IPS-NIHi7 (cell line): ENCODE measurements at regions not wholly inside any gene's neighbourhood (a gene's known extent, or its start where the extent isn't known, plus 50 kb on each side); places are given as distances from the start of the nearest gene placed in this dataset.
"Not testable (repeated sequence)": the region's sequence is repeated elsewhere in the genome, so short reads cannot be mapped to it uniquely, and the experiment has no call there.

Experiments used
- DNase-seq: peaks from one replicate; pipeline ENCODE4 v3.0.0; 2012; ENCODE audit warnings: mixed read lengths; ENCODE audit errors: extremely low spot score

DNA sequence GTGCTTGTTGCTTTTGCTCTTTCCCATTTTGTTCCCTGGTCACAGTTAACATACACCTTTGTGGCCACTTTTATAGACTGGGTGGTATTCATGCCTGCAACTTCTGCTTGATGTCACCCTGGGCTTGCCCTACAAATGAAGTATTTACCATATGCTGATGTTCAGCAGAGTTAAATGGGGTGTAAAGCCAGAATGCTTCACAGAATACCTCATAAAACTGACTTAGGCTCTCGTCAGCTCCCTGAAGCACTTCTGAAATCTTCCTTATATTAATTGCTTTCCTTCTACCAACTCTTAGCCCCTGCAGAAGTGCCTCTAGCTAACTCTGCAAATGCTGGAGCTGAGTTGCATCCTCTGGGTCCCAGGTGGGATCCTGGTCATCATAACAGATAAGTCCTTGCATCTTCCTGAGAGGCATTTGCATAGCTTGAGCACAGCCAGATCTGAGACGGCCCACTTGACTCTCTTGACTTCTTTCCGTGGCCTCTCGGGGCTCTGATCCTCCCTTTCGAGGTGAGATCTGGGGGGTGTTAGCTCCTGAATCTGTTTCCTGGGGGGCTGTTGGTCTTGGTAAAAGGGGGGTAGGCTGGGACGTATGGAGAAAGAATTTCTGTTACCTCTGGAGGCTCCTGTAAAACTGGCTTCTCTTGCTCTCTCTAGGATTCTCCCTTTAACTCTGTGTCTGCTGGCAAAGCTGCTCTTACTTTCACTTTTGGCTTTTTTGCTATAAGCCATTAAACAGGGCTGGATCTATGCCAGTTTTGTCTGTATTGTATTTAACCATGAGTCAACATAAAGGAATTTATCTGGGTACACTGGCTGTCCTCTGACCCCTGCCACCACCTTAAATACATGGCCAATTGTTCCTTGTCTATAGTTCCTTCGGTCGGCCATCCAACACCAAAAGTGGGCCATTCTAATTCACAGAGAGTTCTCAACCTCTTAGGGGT lies 223.0 kb upstream of the SYNCRIP start:
- DNase-seq: no peak

GRCh38 chr6:85864453-85865401 lies 222.0 kb upstream of the SYNCRIP start:
- no peak for DNase-seq

- DNase-seq: no peak
Measured at GRCh38 chr6:85856235-85856634, 213.5 kb upstream of the SYNCRIP start.

DNA sequence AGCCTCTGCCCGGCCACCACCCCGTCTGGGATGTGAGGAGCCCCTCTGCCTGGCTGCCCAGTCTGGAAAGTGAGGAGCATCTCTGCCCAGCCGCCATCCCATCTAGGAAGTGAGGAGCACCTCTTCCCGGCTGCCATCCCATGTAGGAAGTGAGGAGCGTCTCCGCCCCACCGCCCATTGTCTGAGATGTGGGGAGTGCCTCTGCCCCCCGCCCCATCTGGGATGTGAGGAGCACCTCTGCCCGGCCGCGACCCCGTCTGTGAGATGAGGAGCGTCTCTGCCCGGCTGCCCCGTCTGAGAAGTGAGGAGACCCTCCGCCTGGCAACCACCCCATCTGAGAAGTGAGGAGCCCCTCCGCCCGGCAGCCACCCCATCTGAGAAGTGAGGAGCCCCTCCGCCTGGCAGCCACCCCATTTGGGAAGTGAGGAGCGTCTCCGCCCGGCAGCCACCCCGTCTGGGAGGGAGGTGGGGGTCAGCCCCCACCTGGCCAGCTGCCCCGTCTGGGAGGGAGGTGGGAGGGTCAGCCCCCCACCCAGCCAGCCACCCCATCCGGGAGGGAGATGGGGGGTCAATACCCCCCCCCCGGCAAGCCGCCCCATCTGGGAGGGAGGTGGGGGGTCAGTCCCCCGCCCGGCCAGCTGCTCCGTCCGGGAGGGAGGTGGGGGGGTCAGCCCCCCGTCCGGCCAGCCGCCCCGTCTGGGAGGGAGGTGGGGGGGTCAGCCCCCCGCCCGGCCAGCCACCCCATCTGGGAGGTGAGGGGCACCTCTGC lies 195.8 kb upstream of the SYNCRIP start:
- not testable (repeated sequence) for DNase-seq

DNA sequence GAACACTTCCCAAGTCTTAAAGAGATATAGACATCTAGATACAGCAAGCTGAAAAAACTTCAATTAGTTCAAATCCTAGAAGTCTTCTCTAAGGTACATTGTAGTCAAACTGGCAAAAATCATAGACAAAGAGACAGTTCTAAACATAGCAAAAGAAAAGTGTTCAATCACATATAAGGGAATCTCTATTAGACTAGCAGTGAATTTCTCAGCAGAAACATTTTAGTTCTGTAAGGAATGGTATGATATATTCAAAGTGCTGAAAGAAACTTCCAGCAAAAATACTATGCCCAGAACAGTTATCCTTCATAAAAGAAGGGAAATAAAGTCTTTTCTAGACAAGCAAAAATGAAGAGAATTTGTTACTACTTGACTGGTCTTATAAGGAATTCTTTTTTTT lies 186.3 kb upstream of the SYNCRIP start:
- no peak for DNase-seq

GRCh38 chr6:85826997-85827396 lies 184.3 kb upstream of the SYNCRIP start:
- no peak for DNase-seq

- DNase-seq: no peak
Measured at GRCh38 chr6:85824329-85824728, 181.6 kb upstream of the SYNCRIP start.

- DNase-seq: no peak
Measured at GRCh38 chr6:85810558-85810957, 167.9 kb upstream of the SYNCRIP start.

DNA sequence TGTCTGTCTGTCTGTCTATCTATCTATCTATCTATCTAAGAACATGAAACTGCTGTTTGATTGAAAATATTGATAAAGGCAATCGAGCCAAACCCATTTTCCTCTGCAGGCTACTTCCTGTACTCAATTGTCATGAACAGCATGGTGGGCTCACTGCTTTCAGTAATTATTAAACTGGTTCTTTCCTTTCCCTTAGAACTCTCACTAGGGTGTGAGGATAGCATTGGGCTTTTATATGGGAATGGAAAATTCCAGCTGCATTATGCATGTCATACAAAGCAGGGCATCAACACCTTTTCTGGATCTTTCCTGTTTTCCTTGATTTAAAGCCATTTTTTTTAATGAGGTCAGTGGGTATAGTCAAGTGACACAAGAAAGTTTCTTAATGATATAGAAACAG lies 161.0 kb upstream of the SYNCRIP start:
- no peak for DNase-seq

GRCh38 chr6:85802162-85802561 lies 159.5 kb upstream of the SYNCRIP start:
- no peak for DNase-seq

- no peak for DNase-seq
Measured at GRCh38 chr6:85798931-85799652, 156.4 kb upstream of the SYNCRIP start.

GRCh38 chr6:85797993-85798392 lies 155.3 kb upstream of the SYNCRIP start:
- DNase-seq: no peak

GRCh38 chr6:85795945-85796344 lies 153.3 kb upstream of the SYNCRIP start:
- DNase-seq: no peak

- no peak for DNase-seq
Measured at GRCh38 chr6:85792254-85792653, 149.6 kb upstream of the SYNCRIP start.

- DNase-seq: no peak
Measured at GRCh38 chr6:85775883-85776282, 133.2 kb upstream of the SYNCRIP start.

GRCh38 chr6:85772641-85773040 lies 130.0 kb upstream of the SYNCRIP start:
- DNase-seq: no peak

DNA sequence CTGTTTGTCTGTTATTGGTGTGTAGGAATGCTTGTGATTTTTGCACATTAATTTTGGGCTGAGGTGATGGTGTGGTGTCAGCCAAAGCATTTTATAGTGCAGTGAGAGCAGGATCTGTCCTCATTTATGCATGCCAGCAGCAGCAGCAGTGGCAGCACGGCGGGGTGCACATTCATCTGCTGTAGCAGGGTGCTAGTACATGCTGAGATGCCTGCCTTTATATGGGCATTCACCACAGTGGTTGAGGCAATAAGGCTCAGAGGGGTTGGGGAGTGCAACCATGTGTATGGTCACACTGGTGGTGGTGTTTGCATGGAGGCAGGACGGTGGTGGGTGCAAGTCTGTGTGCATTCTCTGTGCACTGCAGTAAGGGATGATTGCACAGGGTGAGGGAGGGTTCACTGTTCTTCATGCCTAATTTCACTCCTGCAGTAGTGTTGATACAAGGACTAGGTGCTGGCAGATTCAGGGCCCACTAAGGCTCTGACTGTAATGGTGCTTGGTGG lies 129.3 kb upstream of the SYNCRIP start:
- DNase-seq: no peak

DNA sequence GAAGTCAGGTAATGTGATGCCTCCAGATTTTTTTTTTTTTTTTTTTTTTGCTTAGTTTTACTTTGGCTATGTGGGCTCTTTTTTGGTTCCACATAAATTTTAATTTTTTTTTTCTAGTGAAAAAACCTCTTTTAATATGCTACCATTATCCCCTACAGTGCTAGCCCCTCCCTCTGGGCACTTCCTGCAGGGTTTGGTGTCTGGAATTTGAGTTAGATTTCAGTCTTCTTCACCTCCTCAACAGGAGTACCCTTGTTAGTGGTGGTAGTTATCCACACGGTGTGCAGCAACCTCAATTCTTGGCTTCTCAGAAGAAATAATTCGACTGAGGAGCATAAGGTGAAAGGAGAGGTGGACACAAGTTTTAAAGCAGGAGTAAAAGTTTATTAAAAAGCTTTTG lies 128.8 kb upstream of the SYNCRIP start:
- no peak for DNase-seq

DNA sequence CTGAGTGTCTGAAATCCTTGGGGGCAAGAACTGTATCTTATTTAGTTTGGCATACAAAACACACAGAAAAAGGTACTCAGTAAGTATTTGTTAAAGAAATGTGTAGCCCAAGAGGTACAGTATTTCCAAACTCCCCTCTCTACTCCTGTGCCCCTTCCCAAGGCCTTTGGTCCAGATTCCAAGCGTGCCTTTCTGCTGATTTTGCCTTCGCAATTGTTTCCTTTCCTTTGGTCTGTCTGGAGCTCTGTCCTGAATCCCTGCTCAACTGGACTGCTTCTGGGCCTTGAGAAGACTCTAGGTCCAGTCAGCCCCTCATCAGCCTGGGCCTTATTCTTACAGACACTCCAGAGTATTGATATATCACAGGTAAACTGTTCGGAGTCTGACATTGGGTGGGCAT lies 122.2 kb upstream of the SYNCRIP start:
- DNase-seq: no peak

- DNase-seq: no peak
Measured at GRCh38 chr6:85756982-85757381, 114.3 kb upstream of the SYNCRIP start.

DNA sequence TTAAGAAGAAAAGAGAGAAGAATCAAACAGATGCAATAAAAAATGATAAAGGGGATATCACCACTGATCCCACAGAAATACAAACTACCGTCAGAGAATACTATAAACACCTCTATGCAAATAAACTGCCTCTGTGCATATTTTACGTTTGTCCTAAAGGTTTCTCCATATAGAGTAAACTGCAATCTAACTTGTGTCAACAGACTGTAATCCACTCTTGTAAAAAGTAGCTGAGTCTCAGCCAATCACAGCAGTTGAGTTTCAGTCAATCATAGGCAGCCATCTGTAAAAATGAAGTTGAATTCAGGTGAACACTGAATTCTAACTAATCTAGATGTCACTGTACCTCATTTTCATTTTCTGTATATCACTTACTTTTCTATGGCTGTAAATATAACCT lies 112.2 kb upstream of the SYNCRIP start:
- DNase-seq: no peak
